SK-N-MC (cell line): ENCODE measurements at regions not wholly inside any gene's neighbourhood (a gene's known extent, or its start where the extent isn't known, plus 50 kb on each side); places are given as distances from the start of the nearest gene placed in this dataset.

Experiments
- EZH2 ChIP-seq: fragments of 200-600 bp; sonication (generic); IDR thresholded peaks from one replicate; pipeline ENCODE4 v1.6.1; 2017; ENCODE audit warnings: antibody characterized with exemption
- POLR2AphosphoS5 ChIP-seq: IDR thresholded peaks from 2 replicates; pipeline ENCODE4 v1.6.1; 2012; ENCODE audit warnings: mild to moderate bottlenecking, low read depth, low read length, borderline replicate concordance

- no peak for TF ChIP-seq POLR2AphosphoS5
- no peak for TF ChIP-seq EZH2
Measured at GRCh38 chrX:44744799-44745198, 99.0 kb upstream of the DUSP21 start.
